HG03521 (cell line): ENCODE measurements at regions not wholly inside any gene's neighbourhood (a gene's known extent, or its start where the extent isn't known, plus 50 kb on each side); places are given as distances from the start of the nearest gene placed in this dataset.
"Not testable (repeated sequence)": the region's sequence is repeated elsewhere in the genome, so short reads cannot be mapped to it uniquely, and the experiment has no call there.

Source experiments
- ATAC-seq: cut with Tn5 transposase; IDR thresholded peaks from one replicate; pipeline ENCODE4 v1.9.1; 2021; ENCODE audit warnings: mild to moderate bottlenecking, moderate library complexity; ENCODE audit not compliant: unreplicated experiment

GRCh38 chr11:80257319-80258015 lies 816.6 kb upstream of the TENM4 start:
- not testable (repeated sequence) for ATAC-seq

- no peak for ATAC-seq
These were observed 814.2 kb upstream of the TENM4 start for GRCh38 chr11:80255021-80255420.

DNA sequence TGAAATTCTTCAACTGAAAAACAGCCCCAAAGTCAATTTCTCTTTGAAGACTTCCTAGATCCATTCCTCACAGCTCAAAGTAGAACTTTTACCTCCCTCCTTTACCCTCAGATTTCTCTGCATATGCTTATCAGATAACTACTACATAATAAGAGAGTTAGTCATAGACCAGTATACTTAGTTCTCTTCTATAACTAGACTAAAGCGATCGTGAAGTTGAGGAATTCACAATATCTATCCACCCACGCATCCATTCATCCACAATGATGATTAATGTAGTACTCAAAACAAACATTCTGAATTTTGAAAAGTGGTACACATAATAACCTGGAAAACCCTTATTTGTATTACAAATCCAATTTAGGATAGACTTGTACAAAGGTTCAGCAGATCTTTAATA lies 800.9 kb upstream of the TENM4 start:
- ATAC-seq: no peak

- ATAC-seq: no peak
These were observed 799.4 kb upstream of the TENM4 start for GRCh38 chr11:80240245-80240644.

DNA sequence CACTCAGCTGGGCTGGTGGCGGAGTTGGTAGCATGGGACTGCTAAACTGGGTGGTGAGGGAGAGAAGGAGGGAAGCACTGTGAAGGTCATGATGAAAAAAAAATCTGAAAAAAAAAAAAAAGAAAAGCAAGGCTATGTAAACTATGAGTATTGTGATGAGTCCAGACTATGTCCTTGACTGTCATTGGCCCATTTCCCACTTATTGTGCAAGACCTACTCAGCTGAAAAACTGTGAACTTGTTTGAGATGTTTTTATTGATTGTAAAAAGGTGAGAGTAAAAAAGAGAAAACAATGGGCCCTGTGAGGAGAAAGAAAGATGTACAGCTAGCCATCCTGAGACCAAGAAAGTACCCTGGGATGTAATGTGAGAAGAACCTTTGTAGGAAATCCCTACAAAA lies 798.4 kb upstream of the TENM4 start:
- no peak for ATAC-seq

GRCh38 chr11:80227915-80228314 lies 787.1 kb upstream of the TENM4 start:
- ATAC-seq: no peak

DNA sequence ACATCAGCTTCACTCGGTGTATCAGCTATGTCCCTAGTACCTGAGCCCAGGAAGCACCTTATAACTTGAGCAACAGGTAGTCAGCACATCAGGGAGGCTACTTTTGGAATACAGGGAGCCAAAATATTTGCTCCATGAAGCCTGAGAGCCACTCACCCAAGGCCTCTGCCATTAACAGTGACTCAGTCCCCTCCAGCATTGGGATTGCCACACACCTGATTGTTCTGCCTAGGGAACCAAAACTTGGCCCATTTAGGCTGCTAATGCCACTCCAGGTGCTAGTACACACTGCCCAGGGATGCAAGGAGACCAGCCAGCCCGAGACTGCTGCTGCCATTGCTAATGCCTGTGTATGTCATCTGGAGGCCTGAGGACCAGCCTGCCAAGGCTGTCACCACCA lies 773.6 kb upstream of the TENM4 start:
- no peak for ATAC-seq

DNA sequence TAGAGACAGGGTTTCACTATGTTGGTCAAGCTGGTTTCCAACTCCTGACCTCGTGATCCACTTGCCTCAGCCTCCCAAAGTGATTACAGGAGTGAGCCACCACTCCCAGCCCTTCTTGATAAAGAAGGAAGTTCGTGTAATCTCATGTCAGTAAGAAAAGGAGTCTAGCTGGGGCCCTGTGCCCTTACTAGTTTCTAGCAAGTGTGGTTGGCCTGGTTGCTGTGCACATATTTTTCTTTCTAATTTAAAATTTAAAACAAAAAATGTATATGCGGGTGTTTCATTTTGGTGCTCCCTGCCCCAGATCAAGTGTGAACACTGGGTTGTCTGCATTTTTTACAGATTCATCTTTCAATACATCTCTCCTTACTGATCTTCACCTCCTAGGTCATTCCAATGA lies 770.8 kb upstream of the TENM4 start:
- ATAC-seq: no peak

DNA sequence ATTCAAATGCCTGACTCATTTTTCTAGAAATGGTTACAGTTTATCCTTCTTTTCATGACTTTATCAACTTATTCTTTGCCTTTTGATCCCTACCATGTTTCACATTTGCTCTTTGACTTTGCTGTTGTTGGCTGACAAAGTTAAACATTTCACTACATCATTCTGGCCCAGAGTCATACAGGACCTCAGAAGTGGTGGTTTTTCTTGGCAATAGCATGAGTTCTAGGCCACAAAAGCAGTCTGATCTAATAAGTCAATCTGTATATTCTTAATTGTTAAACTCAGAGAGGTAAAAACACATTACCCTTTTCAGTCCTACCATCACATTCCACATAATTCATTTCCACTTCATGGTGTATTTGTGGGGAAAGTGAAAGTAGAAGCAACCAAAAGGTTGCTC lies 763.2 kb upstream of the TENM4 start:
- ATAC-seq: no peak

GRCh38 chr11:80196932-80197554 lies 756.2 kb upstream of the TENM4 start:
- ATAC-seq: no peak

DNA sequence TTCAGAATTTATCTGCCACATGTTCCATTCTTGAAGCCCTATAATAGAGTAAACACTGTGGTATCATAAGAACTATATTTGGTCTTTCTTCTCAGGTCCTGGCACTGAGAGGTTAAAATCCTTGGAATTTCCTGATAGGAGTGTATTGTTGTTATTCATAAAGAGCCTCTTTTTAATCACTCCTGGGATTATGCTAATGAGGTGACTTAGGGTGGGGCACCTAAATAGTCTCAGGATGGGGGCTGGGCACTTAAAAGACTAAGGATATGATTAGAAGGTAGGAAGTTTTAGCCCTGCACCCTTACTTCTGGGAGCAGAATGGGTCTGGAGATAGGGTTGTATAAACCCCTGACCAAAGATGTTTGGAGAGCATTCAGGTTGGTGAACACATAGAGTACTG lies 755.2 kb upstream of the TENM4 start:
- no peak for ATAC-seq

- no peak for ATAC-seq
These were observed 753.8 kb upstream of the TENM4 start for GRCh38 chr11:80194625-80195024.

GRCh38 chr11:80194016-80194415 lies 753.2 kb upstream of the TENM4 start:
- no peak for ATAC-seq

GRCh38 chr11:80188076-80188627 lies 747.3 kb upstream of the TENM4 start:
- ATAC-seq: no peak

DNA sequence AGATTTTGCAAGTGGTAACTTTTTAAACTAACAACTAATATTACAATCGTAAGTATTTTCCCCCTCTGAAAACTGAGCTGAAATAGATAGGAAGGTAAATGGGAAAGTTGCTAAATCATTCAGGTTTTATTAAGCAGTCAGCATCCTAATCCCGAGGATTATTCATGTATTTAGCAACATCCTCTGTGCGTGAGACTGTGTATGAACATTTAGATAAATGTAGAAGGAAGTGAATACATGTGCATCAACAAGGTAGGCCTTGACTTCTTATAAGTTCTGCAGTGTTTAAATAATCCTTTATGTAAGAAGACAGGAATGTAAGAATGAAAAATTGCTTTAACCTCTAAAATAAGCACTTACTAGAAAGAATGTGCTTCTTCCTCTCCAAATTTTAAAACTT lies 745.9 kb upstream of the TENM4 start:
- no peak for ATAC-seq

DNA sequence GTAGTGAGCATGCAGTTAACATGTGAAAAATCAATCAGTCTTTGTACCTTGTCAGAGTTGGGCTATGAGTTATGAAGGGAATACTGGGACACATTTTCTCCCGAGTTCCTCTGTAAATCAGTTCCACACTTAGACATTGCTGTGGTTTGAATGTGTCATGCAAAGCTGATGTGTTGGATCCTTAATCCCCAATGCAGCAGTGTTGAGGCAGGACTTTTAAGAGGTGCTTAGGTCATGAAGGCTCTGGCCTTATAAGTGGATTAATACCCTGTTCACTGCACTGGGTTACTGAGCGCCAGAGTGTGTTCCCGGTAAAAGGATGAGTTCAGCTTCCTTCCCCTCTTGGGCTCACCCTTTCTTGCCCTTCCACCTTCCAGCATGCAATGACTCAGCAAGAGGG lies 742.1 kb upstream of the TENM4 start:
- ATAC-seq: no peak

GRCh38 chr11:80173371-80174136 lies 732.7 kb upstream of the TENM4 start:
- no peak for ATAC-seq

- ATAC-seq: no peak
These were observed 728.0 kb upstream of the TENM4 start for GRCh38 chr11:80168796-80169195.

GRCh38 chr11:80167766-80168165 lies 726.9 kb upstream of the TENM4 start:
- ATAC-seq: no peak

- ATAC-seq: no peak
These were observed 724.9 kb upstream of the TENM4 start for GRCh38 chr11:80165744-80166143.

GRCh38 chr11:80163441-80163840 lies 722.6 kb upstream of the TENM4 start:
- no peak for ATAC-seq

GRCh38 chr11:80163011-80163410 lies 722.2 kb upstream of the TENM4 start:
- ATAC-seq: no peak
